ENCODE measurements at regions not wholly inside any gene's neighbourhood (a gene's known extent, or its start where the extent isn't known, plus 50 kb on each side); places are given as distances from the start of the nearest gene placed in this dataset.
"Not testable (repeated sequence)": the region's sequence is repeated elsewhere in the genome, so short reads cannot be mapped to it uniquely, and the experiment has no call there.

DNA sequence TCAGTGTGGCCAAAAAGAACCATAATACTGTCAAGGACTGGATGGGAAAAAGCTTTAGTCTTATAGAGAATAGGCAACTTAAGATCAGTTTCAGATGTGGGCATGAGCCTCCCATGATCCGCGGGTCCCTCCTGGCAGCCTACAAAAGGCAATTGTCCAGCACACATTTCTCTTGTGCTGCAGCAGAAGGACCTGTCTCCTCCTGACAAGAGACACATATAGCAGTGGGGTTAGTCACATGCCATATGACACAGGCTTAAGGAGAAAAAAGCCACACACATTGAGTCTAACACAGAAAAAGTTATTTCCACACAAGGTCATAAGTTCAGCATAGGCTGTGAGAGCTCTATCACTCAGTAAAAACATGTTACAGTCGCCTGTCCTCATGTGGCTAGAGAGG is 1378.7 kb upstream of the PRR20A start:
- DNase-seq = no peak

DNA sequence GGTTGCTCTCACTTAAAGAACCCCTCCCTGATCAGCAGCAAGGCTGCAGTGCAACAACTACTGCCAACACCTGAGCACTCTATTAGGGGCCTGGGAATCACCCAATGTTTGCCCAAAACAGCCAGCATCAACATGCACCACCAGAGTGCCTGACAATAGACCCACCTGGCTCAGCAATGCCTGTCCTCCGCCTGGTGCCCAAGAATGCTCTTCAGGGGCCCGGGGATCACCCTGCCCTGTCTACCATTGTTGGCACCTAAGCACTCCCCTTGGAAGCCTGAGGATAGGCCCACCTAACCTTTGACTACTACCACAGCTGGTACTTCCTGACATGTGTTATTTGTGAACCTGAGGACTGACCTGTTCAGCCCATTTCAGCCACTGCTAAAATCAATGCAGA is 1363.1 kb upstream of the PRR20A start:
- DNase-seq = no peak

DNA sequence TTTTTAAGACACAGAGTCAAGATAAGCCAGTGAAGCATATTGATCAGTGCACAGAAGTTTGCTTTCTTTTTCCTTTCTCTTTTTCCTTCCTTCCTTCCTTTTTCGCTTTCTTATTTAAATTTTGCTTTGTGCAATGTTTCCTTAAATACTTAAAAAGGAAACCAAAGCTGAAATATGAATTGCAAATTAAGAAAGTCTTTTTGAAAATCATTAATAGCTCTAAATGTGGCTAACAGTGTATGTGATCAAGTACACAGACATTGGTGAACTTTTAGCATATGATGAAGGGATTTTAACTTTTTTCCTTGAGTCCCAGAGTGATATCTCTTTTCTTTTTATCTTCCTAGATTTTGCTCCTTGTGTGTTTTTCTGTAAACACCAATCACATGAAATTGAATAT is 1356.9 kb upstream of the PRR20A start:
- no peak for DNase-seq

DNA sequence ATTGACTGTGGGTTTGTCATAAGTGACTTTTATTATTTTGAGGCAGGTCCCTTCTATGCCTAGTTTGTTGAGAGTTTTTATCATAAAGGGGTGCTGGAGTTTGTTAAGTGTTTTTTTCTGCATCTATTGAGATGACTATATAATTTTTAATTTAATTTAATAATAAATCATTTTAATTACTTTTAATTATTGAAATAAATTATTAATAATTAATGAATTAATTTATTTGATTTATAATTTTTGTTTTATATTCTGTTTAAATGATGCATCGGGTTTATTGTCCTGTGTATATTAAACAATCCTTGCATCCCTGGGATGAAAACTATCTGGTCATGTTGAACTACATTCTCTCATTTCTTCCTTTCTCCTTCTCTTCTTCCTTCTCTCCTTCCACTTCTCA is 1352.2 kb upstream of the PRR20A start:
- DNase-seq = no peak

DNA sequence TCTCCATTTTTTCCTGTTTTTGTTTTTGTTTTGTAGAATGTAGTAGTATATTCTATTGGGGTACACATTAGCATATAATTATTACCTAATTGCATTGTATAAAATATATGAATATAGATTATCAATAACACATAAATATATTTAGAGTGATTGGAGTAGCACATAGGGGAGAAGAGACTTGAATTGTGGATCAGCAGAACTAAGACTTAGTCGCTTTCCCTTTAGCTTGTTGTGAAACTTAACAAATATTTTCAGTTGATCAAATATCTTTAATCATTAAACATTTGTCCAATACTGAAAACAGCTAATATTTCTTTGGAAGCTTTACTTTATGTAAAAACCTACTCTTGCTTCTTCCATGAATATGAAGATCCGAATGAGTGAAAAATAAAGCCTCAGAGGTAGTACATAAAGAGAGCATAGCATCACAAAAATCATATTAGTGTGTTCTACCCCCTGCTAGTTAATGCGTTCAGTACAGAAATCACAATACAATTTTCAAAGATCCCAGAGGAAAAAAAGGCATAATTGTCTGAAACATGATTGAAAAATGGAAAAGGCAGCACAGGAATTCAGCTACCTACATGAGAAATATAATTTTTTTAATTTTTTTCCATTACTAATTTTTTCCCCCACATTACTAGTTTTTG is 1348.0 kb upstream of the PRR20A start:
- no peak for DNase-seq

DNA sequence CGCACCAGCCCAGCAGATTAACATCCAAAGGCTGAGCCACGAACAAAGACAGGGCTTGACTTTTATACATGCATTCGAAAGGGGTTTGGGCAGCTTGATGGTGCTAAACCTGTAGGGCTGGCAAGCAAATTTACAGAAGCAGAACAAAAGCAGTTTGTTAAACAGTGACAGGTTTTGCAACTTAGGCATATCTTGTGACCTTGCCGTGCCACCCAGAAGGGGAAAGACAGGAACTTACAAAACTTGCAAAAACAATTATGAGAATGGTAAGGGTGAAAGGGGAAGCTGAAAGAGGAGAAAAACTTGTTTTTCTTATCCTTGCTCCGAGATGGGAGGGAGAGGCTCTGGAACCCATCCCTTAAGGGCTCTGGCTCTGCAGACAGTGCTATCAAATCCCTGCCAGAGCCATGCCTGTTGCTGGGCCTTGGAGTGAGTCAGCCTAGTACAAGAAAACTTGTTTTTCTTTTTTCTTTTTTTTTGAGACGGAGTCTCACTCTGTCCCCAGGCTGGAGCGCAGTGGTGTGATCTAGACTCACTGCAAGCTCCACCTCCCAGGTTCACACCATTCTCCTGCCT is 1325.2 kb upstream of the PRR20A start:
- DNase-seq = no peak

DNA sequence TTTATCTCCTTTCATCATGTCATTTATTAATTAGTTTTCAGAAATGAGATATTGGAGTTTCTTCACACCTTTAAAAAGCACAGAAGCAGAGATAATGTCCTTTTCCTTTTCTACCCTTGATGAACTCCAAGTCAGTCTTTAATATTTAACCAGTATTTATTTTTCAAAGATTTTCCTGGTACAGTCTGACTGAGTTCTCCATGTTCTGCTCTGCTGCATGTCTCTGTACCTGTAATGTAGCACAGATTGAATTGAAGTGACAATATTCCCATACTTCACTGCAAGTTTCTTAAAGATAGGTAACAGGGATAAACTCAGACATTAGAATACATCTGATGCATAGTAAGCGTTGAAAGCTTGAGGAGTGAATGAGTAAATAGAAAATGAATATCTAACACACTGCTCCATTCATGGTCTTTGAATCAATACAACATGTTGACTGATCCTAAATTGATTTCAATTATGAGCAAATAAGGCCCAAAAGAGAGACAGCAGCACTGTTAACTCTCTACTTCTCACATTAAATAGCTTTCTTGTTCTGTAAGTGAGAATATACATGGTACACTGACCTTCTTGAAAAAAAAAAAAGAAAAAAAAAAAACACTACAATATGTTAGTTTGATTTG is 1323.6 kb upstream of the PRR20A start:
- DNase-seq = no peak

DNA sequence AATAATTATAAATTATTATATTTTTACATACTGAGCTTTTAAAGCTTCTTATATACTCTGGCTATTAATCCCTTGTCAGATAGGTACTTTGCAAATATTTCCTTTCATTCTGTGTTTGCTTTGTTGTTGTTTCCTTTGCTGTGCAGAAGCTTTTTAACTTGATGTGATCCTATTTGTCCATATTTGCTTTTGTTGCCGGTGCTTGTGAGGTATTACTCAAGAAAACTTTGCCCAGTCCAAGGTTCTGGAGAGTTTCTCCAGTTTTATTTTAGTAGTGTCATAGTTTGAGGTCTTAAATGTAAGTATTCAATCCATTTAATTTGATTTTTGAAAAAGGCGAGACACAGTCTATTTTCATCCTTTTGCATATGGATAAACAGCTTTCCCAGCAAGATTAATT is 1319.9 kb upstream of the PRR20A start:
- DNase-seq = no peak

DNA sequence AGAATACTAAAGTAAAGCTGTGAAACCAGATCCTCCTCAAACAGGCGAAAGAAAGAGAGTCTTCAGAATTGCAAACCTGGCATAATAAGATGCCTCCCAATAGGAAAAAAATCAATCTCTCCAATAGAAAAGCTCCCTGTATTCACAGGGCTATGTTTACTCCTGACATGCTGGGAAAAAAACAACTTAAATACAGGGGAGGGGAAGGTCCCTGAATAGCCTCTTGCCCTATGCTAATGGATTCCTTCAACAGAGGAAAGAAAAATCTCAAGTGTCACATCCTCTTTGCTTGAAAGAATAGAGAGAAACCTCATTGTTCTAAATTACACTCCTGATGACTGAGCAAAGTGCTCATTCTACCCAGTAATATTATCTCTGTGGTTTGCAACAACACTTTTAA is 1271.1 kb upstream of the PRR20A start:
- DNase-seq = no peak

DNA sequence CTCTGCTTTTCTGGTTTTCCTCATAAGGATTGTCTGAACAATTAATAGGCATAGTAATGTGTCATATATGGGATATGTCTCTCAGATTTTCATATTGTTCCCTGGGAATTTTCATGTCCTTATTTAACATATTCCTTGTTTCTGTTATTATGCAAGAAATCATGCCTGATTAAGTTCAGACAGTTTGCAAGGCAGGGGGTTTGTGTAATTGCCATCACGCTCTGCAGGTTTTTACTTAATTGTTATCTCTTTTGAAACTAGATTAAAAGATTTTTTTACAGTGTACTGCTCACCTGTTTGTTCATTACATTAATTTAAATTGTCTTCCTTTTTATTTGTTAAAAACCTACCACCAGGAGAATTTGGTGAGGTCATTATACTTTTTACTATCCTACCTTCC is 1253.2 kb upstream of the PRR20A start:
- DNase-seq = no peak

DNA sequence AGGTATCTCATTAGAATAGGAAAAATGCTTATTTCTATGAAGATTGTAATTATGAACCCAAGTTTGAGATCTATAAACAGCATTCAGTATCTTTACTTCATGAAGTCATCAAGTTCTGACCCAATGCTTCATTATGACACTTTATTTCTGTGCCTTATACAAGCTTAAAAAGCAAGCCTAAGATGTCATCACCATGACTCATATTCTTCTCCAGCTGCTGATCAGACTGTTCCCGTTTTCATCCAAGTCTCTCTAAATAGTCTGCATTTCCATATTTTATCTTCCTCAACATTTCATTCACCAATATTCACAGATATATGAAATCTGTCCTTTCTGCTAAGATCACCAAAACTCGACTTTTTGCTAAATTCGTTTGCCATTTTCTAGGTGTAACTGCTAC is 1247.2 kb upstream of the PRR20A start:
- DNase-seq = no peak

DNA sequence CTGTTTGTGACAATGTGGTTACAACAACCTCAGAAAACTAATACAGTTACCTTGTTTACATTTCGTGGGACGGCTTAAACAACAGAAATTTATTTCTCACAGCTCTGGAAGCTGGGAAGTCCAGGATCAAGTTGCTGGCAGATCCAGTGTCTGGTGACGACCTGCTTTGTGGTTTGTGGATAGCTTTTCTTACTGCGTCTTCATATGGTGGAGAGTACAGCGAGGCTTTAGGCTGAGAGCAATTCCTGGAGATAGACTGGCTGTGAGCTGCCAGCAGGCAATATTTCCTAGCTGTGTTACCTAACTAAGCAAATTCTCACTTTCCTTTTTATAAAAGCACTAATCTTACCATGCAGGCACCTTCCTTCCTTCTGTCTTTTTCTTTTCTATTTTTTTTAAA is 1203.5 kb upstream of the PRR20A start:
- DNase-seq = no peak

DNA sequence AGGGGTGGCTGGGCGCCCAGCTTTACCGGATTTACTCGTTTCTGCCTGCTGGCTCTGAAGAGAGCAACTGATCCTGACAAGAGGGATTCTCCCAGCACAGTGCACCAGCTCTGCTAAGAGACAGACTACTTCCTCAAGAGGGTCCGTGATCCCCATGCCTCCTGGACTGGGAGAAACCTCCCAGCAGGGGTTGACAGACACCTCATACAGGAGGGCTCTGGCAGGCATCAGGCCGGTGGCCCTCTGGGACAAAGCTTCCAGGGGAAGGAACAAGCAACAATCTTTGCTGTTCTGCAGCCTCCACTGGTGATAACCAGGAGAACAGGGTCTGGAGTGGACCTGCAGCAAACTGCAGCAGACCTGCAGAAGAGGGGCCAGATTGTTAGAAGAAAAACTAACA is 1192.5 kb upstream of the PRR20A start:
- no peak for DNase-seq

DNA sequence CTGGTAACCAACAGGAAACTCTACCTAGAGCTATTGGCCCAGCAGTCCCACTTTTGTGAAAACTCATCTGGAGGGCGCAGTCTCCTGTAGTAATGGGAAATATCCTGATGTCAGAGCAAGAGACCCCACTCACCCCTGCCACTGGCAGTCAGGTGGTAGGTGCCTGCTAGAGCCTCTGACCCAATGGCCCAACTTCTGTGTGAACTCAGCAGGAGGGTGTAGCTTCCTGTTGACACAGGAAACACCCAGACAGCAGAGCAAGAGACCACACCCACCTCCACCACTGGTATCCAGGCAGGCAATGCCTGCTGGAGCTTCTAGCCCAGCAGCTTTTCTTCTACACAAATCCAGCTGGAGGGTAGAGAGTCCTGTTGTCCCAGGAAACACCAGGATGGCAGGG is 1176.8 kb upstream of the PRR20A start:
- DNase-seq = no peak

DNA sequence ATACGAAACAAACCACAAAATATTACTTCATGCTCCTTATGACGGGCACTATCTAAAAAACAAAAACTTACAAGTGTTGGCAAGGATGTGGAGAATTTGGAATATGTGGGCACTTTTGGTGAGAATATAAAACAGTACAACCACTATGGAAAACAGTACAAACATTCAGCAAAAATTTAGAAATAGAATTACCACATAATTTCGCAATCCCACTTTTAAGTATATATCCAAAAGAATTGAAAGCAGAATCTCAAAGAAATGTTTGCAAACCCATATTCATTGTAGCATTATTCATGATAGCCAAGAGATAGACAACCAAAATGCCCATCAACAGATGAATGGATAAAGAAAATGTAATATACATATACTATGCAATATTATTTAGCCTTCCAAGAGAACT is 1173.7 kb upstream of the PRR20A start:
- no peak for DNase-seq

DNA sequence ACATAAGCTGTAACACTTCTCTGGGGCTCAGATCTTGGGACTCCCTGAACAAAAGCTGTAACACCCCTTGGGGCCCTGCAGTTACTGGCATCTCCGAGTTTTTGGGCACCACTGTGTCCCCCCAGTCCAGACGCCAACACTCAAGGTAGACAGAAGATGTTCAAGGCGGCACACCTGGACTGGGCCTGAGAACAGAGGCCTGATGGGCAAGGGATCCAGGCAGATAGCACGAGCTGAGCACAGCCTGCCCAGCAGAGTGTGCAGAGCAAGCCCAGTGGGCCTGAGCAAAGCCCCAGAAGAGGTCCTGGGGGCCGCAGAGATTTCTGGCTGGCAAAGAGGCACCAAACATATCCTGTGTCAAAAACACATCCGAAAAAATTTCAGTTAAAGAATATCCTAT is 1163.3 kb upstream of the PRR20A start:
- no peak for DNase-seq

DNA sequence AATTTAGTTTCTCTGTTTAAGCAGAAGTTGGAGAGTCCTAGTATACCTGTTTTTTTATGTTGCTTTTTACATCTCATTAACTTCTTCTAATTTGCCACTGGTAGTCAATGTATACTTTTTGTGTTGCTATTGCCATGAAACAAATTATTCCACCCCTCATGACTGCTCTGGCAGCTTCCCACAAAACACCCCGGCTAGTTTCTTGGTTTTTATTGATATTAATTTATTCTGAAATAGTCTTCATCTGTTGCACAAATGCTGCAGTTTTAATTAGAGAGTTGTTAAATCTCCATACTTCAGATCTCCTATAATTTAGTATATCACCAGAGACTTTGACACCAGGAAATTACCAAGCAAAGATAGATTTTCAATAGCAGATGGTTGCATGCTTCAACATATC is 1159.3 kb upstream of the PRR20A start:
- no peak for DNase-seq

DNA sequence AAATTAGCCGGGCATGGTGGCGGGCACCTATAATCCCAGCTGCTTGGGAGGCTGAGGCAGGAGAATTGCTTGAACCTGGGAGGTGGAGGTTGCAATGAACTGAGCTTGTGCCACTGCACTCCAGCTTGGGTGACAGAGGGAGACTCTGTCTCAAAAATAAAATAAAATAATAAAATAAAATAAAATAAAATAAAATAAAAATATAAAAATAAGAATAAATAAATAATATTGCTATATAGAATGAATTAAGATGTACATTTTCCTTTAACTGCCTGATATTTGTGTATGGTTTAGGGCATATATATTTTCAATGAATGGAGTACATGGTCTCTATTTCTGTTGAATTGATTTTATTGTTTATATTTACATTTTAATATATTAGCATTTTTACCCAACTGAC is 1156.7 kb upstream of the PRR20A start:
- not testable (repeated sequence) for DNase-seq

DNA sequence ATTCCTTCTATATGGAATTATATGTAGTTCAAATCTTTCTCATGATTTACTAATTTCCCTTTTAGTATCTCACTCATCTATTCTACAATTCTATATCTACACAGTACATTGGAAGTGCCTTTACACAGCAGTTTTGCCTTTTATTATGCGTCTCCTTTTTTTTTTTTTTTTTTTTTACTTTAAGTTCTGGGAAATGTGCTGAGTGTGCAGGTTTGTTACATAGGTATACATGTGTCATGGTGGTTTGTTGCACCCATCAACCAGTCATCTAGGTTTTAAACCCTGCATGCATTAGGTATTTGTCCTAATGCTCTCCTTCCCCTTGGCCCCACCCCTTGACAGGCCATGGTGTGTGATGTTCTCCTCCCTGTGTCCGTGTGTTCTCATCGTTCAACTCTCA is 1150.1 kb upstream of the PRR20A start:
- no peak for DNase-seq

DNA sequence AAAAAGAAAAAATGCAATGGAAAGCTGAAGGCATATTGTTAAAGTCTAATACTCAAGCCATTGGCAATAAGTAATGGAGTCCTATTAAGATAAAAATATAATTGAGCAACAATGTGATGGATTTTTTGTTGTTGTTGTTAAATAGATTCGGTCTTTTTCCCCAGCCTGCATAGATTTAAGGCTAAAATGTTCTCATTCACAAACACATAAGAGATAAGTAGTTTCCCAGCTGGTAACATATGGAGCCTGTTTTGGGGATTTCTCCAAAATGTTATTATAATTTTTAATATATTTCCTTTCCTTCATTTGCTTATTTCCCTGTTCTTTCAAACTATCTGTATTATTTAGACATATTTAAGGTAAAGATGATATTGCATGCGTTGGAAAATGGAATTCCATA is 1149.1 kb upstream of the PRR20A start:
- DNase-seq = no peak

DNA sequence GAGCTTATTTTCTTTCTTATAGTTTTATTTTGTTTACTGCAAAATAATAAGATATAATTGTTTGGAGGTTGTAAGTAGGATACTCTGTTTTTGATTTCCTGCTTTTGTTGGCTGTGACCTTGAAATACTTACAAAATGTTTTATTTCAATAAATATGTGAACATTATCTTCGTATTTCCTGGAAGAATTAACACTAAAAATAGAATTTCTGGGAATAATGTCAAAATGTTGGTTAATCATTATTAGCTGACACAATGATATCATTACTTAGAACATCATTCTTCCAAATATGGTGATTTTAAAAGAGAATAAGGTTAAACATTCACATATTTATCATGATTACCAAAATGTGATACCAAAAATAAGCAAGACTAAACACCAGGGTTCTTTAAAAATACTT is 1148.6 kb upstream of the PRR20A start:
- no peak for DNase-seq

DNA sequence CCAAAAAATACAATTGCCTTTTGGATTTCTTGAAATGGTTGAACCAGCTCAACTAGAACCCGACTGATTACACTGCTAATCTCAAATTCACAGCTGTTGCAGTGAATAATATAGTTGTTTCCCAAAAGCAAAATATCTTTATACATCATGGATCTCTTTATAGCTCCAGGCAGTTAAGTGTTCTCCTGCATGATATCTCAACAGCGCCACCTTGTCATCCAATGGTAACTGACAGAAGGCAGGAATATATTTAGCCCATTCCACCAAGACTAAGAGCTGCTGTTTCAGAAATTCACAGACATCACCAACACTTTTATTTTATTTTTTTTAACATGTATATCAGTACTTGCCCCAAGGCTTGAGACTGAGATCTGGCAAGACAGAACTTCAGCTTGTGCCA is 1141.0 kb upstream of the PRR20A start:
- no peak for DNase-seq

DNA sequence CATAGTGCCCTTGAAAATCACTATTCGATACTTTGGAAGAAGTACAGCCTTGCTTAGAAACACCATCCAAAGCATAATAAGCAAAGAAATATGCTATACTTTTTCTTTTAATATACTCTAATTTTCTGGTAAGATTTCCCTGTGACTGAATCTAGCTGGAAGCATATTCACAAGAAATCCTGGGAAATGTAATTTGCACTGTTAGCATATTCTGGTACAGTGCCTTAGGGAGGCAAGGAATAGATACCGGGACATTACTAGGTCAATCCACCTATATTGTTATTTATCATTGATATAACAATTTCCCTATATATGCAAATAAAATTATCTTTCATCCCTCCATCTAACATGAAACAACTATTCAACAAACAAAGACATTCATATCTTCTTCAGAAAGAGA is 1131.3 kb upstream of the PRR20A start:
- DNase-seq = no peak

DNA sequence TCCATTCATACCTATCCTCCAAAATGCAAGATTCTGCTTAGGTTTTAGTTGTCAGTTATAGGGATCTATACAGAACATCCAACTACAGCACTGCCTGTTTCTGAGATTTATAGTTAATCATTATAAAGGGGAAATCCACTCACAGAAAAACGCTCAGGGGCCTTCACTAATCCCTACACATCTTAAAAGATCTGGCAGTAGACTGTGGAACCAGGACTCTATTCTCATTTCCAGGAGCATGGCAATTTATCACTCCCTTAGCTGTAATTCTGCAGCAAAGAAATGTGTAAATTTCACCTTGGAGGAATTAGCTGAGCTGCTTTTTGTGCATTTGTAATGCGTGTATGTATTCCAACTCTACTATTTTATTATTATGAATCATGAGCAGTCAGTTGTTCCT is 1128.1 kb upstream of the PRR20A start:
- DNase-seq = no peak

DNA sequence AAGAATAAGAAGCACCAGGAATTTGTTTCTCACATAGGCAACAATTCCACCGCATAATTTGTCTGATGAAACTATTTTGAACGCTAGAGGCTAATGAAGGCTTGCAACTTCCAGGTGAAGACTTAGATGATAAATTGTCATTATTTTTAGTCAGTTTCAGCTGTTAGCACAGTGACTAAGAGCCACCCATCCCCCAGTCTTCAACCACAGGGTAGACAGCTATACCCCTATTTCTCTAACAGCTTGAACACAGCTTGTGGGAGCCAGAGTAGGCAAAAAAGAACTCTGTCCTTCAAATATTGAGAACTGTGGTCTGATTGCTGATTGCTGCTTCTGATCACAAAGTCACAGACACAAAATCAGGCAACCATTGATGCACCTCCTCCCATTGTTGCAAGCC is 1124.8 kb upstream of the PRR20A start:
- no peak for DNase-seq

Data from T1000 (cell line).